HUES48 (cell line): ENCODE measurements at regions not wholly inside any gene's neighbourhood (a gene's known extent, or its start where the extent isn't known, plus 50 kb on each side); places are given as distances from the start of the nearest gene placed in this dataset.

Source experiments
- H3K27ac ChIP-seq: one replicate; pipeline ENCODE4 v1.7.0; 2013; ENCODE audit warnings: low read depth, low read length, inconsistent platforms
- H3K27me3 ChIP-seq: 2 replicates; pipeline ENCODE4 v1.6.1; 2013; ENCODE audit warnings: mild to moderate bottlenecking, low read length; ENCODE audit not compliant: control insufficient read depth, insufficient read depth
- H3K36me3 ChIP-seq: 2 replicates; pipeline ENCODE4 v1.6.1; 2013; ENCODE audit warnings: low read length; ENCODE audit not compliant: control insufficient read depth, insufficient read depth
- H3K4me1 ChIP-seq: 2 replicates; pipeline ENCODE4 v1.6.1; 2013; ENCODE audit warnings: mild to moderate bottlenecking, low read length; ENCODE audit not compliant: control insufficient read depth, insufficient read depth
- H3K4me3 ChIP-seq: 2 replicates; pipeline ENCODE4 v1.5.1; 2013; ENCODE audit warnings: mild to moderate bottlenecking, low read depth, low read length
- H3K9ac ChIP-seq: 2 replicates; pipeline ENCODE4 v1.6.1; 2013; ENCODE audit warnings: mild to moderate bottlenecking, low read depth, low read length, moderate library complexity
- H3K9me3 ChIP-seq: 2 replicates; pipeline ENCODE4 v1.6.1; 2013; ENCODE audit warnings: low read length; ENCODE audit not compliant: control insufficient read depth, insufficient read depth

DNA sequence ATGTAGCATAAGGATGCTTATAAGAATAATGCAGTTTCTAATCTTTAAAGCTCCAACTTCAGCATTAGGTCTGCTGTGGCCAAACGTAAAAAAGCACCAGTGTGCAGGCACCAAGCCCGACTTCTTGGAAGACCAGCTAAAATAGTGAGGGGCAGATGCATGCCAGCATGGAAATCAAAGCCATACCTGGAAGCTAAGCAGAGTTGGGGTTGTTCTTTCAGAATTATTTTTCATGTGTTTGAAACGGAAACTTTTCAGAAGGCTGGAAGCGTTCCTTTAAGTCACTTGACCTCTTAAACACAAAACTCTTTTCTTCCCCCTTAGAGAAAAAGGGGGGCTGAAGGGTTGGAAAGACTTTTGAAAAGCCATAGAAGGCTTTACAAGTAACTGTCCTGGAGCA, 329.2 kb upstream of the C1orf87 start:
- H3K27me3 ChIP-seq, result no peaks in the 10 kb centered on the region
- no peaks in the 10 kb centered on the region for H3K4me1 ChIP-seq
- no peak overlapping the region for H3K27ac ChIP-seq

DNA sequence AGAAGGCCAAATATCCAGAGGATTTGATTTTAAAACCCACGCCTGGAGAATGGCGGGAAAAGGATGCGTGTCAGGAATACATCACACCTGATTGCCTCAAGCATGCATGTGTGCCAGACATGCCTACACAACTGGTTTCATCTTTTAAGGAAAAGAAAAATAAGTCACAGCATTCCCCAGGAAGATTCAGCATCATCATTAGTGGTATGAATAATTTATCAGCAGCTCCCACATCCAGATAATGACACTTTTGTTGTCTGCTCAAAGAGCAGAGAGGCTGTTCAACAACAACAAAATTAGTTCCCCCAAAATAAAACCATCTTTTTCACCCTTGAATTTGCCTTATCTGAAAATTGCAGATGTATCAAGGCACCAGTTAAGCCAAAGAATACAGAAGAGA, 328.6 kb upstream of the C1orf87 start:
- Histone ChIP-seq H3K4me3 (no peak overlapping the region), H3K9me3 (no peaks in the 10 kb centered on the region), H3K4me1 (no peaks in the 10 kb centered on the region), H3K27ac (no peak overlapping the region), H3K27me3 (no peaks in the 10 kb centered on the region), H3K9ac (no peak overlapping the region), H3K36me3 (no peaks in the 10 kb centered on the region)

More for the DNA sequence above, 329.2 kb upstream of the C1orf87 start:
- no peak overlapping the region for H3K9ac ChIP-seq
- no peak overlapping the region for H3K4me3 ChIP-seq
- H3K9me3 ChIP-seq, result no peaks in the 10 kb centered on the region
- no peaks in the 10 kb centered on the region for H3K36me3 ChIP-seq

DNA sequence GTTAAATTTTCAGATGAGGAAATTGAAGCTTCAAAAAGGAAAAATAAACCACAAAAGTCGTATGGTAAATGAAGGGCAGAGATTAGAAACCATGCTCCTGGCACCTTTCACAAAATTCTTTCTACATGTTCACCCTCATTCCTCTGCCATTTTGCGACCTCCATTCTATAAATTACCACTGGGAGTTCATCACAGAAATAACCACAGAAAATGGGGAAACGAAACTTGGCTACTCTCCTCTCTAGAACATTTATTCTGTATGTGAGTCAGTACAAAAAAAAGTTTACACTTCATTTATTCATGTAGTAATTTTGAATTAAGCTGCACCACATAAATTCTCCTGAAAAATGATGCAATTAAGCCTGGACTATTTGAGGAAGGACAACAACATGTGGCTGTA, 320.9 kb upstream of the C1orf87 start:
- Histone ChIP-seq H3K4me1 (no peaks in the 10 kb centered on the region), H3K27me3 (no peaks in the 10 kb centered on the region), H3K9me3 (no peaks in the 10 kb centered on the region), H3K27ac (no peak overlapping the region), H3K9ac (no peak overlapping the region), H3K4me3 (no peak overlapping the region), H3K36me3 (no peaks in the 10 kb centered on the region)

DNA sequence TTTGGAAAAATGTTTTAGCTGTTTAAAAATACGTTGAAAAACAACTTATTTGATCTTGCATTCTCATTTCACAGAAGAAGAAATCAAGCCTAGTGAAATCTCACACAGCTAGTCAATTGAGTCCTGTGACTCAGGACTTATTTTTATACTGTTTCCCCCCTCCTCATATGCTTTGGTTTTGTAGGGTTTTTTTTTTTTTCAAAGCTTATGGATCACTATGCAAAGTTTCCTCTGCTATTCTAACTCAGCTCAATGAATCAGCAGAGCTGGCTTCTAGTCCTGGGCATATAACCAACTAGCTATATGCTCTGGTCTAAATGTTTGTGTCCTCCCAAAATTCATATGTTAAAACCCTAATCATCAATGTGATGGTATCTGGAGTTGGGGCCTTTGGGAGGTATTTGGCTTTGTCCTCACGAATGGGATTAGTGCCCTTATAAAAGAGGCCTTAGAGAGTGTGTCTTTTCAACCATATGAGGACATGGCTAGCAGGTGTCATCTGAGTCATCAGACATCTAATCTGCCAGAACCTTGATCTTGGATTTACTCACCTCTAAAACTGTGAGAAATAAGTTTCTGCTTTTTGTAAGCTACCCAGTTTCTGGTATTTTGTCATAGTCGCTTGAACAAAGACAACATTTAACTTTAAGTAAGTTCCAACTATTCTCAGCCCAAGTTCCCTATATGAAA, 317.2 kb upstream of the C1orf87 start:
- Histone ChIP-seq H3K9me3 (no peaks in the 10 kb centered on the region), H3K36me3 (no peaks in the 10 kb centered on the region), H3K9ac (no peak overlapping the region), H3K4me3 (no peak overlapping the region), H3K4me1 (no peaks in the 10 kb centered on the region), H3K27ac (no peak overlapping the region), H3K27me3 (no peaks in the 10 kb centered on the region)

DNA sequence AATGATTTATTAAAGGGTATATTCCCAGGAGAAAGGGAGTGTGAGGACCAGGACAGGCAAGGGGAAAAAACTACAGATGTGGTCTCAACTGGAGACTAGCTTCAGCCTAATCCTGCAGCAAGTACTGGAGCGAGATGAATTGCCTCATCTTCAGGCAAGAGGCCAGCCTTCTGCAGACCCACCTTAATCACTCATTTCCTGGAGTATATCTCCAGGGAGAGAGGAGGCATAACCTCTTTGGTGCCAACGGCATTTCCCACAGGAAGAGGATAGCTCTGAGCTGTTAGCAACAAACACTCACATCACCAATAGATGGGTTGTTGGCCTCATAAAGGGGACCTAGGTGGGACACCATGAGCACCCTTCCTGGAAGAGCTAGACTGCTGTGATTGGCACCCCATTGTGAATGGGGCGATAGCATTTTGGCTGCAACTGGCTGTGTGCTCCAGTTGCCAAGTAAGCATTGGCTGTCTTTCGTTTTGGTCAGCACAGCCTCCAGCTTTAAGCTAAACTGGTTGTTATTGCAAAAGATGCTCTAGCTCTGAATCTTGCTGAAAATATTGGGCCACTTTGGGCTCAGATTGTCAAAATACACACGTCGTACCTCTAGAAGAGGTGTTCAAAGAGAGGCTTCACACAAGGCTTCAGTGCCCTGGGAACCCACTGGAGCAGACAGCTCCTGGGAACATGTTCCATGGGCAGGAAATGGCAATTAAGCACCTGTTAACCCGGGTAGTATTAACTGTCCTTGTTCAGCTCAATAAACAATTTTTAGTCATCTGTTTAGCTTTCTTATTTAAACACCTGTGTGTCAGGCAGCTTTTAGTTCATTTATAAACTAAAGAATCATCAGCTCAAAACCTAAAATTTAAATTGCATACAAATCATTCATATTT, 314.8 kb upstream of the C1orf87 start:
- H3K27ac ChIP-seq, result no peak overlapping the region
- H3K4me3 ChIP-seq, result no peak overlapping the region
- H3K9me3 ChIP-seq, result no peaks in the 10 kb centered on the region
- no peaks in the 10 kb centered on the region for H3K4me1 ChIP-seq
- no peaks in the 10 kb centered on the region for H3K27me3 ChIP-seq
- no peak overlapping the region for H3K9ac ChIP-seq
- H3K36me3 ChIP-seq, result no peaks in the 10 kb centered on the region

DNA sequence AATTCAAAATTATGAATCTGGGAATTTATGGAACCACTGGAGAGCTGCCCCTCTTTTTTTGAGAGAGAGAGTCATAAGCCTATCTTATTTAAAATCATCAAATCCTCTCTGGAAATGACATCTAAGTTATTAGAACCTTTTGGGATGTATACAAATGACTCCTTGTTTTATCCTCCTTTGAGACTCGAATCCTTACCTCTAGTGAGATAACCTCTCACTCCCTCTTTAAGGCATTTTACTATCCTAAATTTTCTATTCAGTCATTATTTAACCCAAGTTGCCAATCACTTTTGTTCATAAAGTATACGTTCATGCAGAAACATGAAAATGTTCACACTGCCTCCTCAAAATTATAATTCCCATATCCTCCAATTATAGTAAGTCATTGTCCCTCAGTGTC, 313.6 kb upstream of the C1orf87 start:
- Histone ChIP-seq H3K27me3 (no peaks in the 10 kb centered on the region), H3K27ac (no peak overlapping the region), H3K4me3 (no peak overlapping the region), H3K4me1 (no peaks in the 10 kb centered on the region), H3K9ac (no peak overlapping the region), H3K36me3 (no peaks in the 10 kb centered on the region), H3K9me3 (no peaks in the 10 kb centered on the region)

DNA sequence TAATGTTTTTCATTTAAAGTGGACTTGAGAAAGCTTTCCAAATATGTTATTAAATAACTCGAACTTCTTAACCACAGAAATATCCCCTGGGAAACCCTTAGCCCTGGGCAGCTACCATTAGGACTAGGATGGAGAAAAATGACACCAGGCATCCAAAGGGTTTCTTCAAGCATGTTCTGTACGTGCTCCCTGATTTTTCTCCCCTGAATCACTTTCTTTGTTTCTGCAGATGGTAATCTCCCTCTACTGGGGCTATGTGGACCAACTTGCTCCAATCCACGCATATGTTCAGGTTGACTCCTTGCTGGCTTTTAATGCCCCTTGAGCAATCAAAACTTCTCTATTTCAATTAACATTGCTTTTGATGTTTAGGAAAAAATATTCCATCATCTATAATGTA, 312.7 kb upstream of the C1orf87 start:
- Histone ChIP-seq H3K4me3 (no peak overlapping the region), H3K9me3 (no peaks in the 10 kb centered on the region), H3K27ac (no peak overlapping the region), H3K4me1 (no peaks in the 10 kb centered on the region), H3K9ac (no peak overlapping the region), H3K27me3 (no peaks in the 10 kb centered on the region), H3K36me3 (no peaks in the 10 kb centered on the region)

DNA sequence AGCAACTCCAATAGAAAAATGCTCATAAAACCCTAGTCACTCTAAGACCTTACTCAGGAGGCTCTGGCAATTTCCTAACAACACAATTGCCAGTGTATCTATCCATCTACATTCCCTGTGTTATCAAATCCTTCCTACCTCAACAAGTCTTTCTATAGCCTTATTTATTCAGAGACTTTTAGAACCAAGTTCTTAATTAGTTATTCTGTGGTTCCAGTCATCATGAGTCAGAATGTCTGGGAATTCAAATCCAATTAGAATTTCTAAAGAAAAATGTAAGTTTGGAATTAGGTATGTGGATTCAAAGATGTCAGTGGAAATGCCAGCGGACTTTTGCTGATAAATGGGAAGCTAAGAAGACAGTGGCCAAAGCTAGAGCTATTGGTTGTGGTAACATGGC, 302.6 kb upstream of the C1orf87 start:
- peaks cover 4% of the 10 kb centered on the region; the same call in 1 of the 2 replicates for H3K9me3 ChIP-seq
- H3K27ac ChIP-seq, result no peak overlapping the region
- H3K27me3 ChIP-seq, result no peaks in the 10 kb centered on the region
- no peaks in the 10 kb centered on the region for H3K4me1 ChIP-seq
- no peaks in the 10 kb centered on the region for H3K36me3 ChIP-seq
- H3K9ac ChIP-seq, result no peak overlapping the region
- no peak overlapping the region for H3K4me3 ChIP-seq

DNA sequence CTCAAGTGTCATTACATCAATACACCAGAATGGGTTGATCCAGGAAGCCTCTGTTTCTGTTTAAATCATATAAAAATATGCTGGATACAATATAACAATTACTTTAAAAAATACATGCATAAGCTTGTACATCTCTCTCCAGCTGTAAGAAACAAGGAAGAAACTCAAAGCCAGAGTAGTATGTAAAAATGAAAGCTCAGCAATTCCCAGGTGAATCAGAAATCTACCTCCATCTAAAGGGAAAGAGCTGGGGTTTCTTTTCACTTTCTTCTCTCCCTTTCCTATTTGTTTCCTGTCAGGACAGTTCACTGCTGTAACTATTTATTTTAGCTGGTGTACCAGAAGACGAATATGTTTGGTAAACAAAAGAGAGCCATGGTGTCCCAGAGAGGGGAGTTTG, 301.0 kb upstream of the C1orf87 start:
- Histone ChIP-seq H3K27ac (no peak overlapping the region), H3K9ac (no peak overlapping the region), H3K4me1 (no peaks in the 10 kb centered on the region), H3K4me3 (no peak overlapping the region), H3K9me3 (peaks cover 4% of the 10 kb centered on the region; the same call in 1 of the 2 replicates), H3K27me3 (no peaks in the 10 kb centered on the region), H3K36me3 (no peaks in the 10 kb centered on the region)

DNA sequence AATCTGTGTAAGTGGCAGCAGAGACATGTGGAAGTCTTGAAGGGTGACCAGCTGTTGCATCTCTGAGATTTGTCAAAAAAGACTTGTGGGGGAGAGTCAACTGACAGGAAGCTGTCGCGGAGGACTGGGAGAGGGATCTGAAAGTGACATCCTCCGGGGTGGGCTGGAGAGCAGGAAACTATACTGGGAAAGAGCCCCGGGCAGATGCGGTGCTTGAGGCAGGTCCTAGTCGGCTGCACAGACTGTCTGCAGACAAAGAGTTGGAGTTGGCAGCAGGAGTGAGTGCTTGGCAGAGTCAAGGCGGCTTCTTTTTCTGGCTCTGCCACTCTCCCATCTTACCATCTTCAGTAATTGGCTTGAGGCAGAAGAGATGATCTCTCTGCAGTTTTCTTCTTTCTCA, 294.0 kb upstream of the C1orf87 start:
- Histone ChIP-seq H3K36me3 (no peaks in the 10 kb centered on the region), H3K4me3 (no peak overlapping the region), H3K4me1 (no peaks in the 10 kb centered on the region), H3K27me3 (no peaks in the 10 kb centered on the region), H3K9ac (no peak overlapping the region), H3K27ac (no peak overlapping the region), H3K9me3 (peaks cover 4% of the 10 kb centered on the region; the same call in 1 of the 2 replicates)

DNA sequence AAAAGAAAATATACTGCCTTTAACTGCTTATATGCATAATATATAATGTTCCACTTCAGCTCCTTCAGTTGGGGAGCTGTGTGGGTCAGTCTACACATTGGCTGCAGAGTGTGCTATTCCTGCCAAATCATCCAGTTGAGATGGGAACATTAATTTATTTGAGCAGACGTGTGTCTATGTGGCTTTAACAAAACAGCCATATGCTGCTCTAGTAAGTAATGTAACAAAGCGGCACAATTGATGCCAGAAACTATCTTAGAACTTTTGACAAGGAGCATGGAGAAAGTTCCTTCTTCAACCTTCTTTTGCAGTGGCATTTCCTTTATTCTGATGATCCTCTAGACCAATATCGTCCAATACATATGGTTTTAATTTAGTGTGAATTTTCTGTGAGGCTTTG, 285.9 kb upstream of the C1orf87 start:
- Histone ChIP-seq H3K36me3 (no peaks in the 10 kb centered on the region), H3K9me3 (no peaks in the 10 kb centered on the region), H3K9ac (no peak overlapping the region), H3K4me1 (no peaks in the 10 kb centered on the region), H3K27ac (no peak overlapping the region), H3K4me3 (no peak overlapping the region), H3K27me3 (no peaks in the 10 kb centered on the region)
